ENCODE measurements at regions not wholly inside any gene's neighbourhood (a gene's known extent, or its start where the extent isn't known, plus 50 kb on each side); places are given as distances from the start of the nearest gene placed in this dataset.

GRCh38 chr2:45178359-45178758 lies 169.1 kb upstream of the SIX2 start:
- TF ChIP-seq EP300 (IDR thresholded peaks at IDR 0.05) = no peak
- no peak for TF ChIP-seq CTCF (IDR thresholded peaks at IDR 0.05)
- TF ChIP-seq POLR2A (IDR thresholded peaks at IDR 0.05) = no peak

All from ovary (tissue), 3 donors.